MCF 10A (cell line): ENCODE measurements at regions not wholly inside any gene's neighbourhood (a gene's known extent, or its start where the extent isn't known, plus 50 kb on each side); places are given as distances from the start of the nearest gene placed in this dataset.
"Not testable (repeated sequence)": the region's sequence is repeated elsewhere in the genome, so short reads cannot be mapped to it uniquely, and the experiment has no call there.

Experiments
- BruUV-seq: library from RNA; stranded (reverse); fragments of 400-500 nt; replicated peaks from 2 replicates; lab custom pipeline; 2021; lab: Mats Ljungman, UMichigan
- CTCF ChIA-PET: fragments of 300-600 bp; sonication (Branson Sonifier 250); formaldehyde crosslinking; extraction: SDS; loops from one replicate; lab custom pipeline; 2021; ENCODE audit warnings: antibody characterized with exemption, inconsistent platforms; lab: Yijun Ruan, JAX
- POLR2A ChIA-PET: fragments of 300-600, 350-650 bp; sonication (Branson Sonifier 250); formaldehyde crosslinking; extraction: SDS; loops from one replicate; lab custom pipeline; 2020; ENCODE audit warnings: antibody characterized with exemption, inconsistent platforms; lab: Yijun Ruan, JAX
- DNase-seq: peaks from one replicate; pipeline ENCODE4 v3.0.0-alpha.2; 2018; ENCODE audit not compliant: unreplicated experiment
- H3K27ac Mint-ChIP-seq: one replicate; pipeline ENCODE4 v1.8.0; 2022; ENCODE audit warnings: mild to moderate bottlenecking, low read depth, mixed read lengths; ENCODE audit not compliant: unreplicated experiment
- H3K27me3 Mint-ChIP-seq: one replicate; pipeline ENCODE4 v1.8.0; 2022; ENCODE audit warnings: mixed read lengths; ENCODE audit not compliant: insufficient read depth, unreplicated experiment
- H3K36me3 Mint-ChIP-seq: one replicate; pipeline ENCODE4 v1.8.0; 2022; ENCODE audit warnings: mild to moderate bottlenecking, moderate library complexity, mixed read lengths; ENCODE audit not compliant: insufficient read depth, unreplicated experiment
- H3K4me1 Mint-ChIP-seq: one replicate; pipeline ENCODE4 v1.8.0; 2022; ENCODE audit warnings: mixed read lengths; ENCODE audit not compliant: insufficient read depth, unreplicated experiment
- H3K4me3 Mint-ChIP-seq: one replicate; pipeline ENCODE4 v1.8.0; 2022; ENCODE audit warnings: mild to moderate bottlenecking, moderate library complexity, mixed read lengths; ENCODE audit not compliant: unreplicated experiment
- H3K9me3 Mint-ChIP-seq: one replicate; pipeline ENCODE4 v1.8.0; 2022; ENCODE audit warnings: mixed read lengths; ENCODE audit not compliant: unreplicated experiment
- CTCF ChIP-seq: fragments of 200-600 bp; IDR thresholded peaks from one replicate; pipeline ENCODE4 v1.8.0; 2022; ENCODE audit warnings: antibody characterized with exemption, mild to moderate bottlenecking; ENCODE audit not compliant: unreplicated experiment
- intact Hi-C: fragments of 100-400 bp; cut with micrococcal nuclease; formaldehyde crosslinking; loops from 2 replicates; pipeline ENCODE4 v1.14.1; 2022

- no peaks in the 10 kb centered on the region for H3K36me3 Mint-ChIP-seq
- intact Hi-C loops = no loop called here
- POLR2A ChIA-PET = no interaction called here
- H3K4me3 Mint-ChIP-seq = no peak overlapping the region
- BruUV-seq = no TSS peak
- peaks cover 17% of the 10 kb centered on the region for H3K4me1 Mint-ChIP-seq
- CTCF ChIA-PET = no interaction called here
- TF ChIP-seq CTCF = no peak
- H3K27me3 Mint-ChIP-seq = no peaks in the 10 kb centered on the region
- peaks cover 7% of the 10 kb centered on the region for H3K9me3 Mint-ChIP-seq
- no peak overlapping the region for H3K27ac Mint-ChIP-seq
- DNase-seq = peak; percentile 24
Observed at GRCh38 chr1:166695115-166695514, 144.2 kb upstream of the POGK start.

- H3K27me3 Mint-ChIP-seq, H3K4me3 Mint-ChIP-seq, DNase-seq, POLR2A ChIA-PET, intact Hi-C loops, CTCF ChIA-PET, H3K27ac Mint-ChIP-seq, H3K9me3 Mint-ChIP-seq, BruUV-seq, H3K36me3 Mint-ChIP-seq: not testable (repeated sequence)
- peaks cover 17% of the 10 kb centered on the region for H3K4me1 Mint-ChIP-seq
Observed at GRCh38 chr1:166695834-166696233, 143.4 kb upstream of the POGK start.

GRCh38 chr1:166698771-166699170, 140.5 kb upstream of the POGK start:
- ChIA-PET POLR2A (no interaction called here), CTCF (interaction anchor here (1.4 kb wide), 1 partner anchor 31 kb away, joined by 4 read pairs; no protein-coding TSS in a partner anchor)
- no TSS peak for BruUV-seq
- intact Hi-C loops = no loop called here
- H3K27ac Mint-ChIP-seq = no peak overlapping the region
- TF ChIP-seq CTCF = no peak
- no peak for DNase-seq
- peaks cover 5% of the 10 kb centered on the region for H3K9me3 Mint-ChIP-seq
- H3K27me3 Mint-ChIP-seq = no peaks in the 10 kb centered on the region
- no peaks in the 10 kb centered on the region for H3K4me1 Mint-ChIP-seq
- H3K36me3 Mint-ChIP-seq = no peaks in the 10 kb centered on the region
- H3K4me3 Mint-ChIP-seq = no peak overlapping the region

GRCh38 chr1:166699613-166700012, 139.7 kb upstream of the POGK start:
- no peak for DNase-seq
- Mint-ChIP-seq H3K9me3 (no peaks in the 10 kb centered on the region), H3K27ac (no peak overlapping the region), H3K4me3 (no peak overlapping the region), H3K4me1 (no peaks in the 10 kb centered on the region), H3K27me3 (no peaks in the 10 kb centered on the region), H3K36me3 (no peaks in the 10 kb centered on the region)
- intact Hi-C loops = no loop called here
- no peak for TF ChIP-seq CTCF
- no TSS peak for BruUV-seq
- CTCF ChIA-PET = interaction anchor here (0.6 to 1.4 kb wide), 3 partner anchors 31 to 887 kb away, joined by 3 to 4 read pairs (median 3); no protein-coding TSS in a partner anchor
- POLR2A ChIA-PET = no interaction called here

GRCh38 chr1:166700696-166701095, 138.6 kb upstream of the POGK start:
- DNase-seq = no peak
- no TSS peak for BruUV-seq
- H3K36me3 Mint-ChIP-seq = no peaks in the 10 kb centered on the region
- no peak for TF ChIP-seq CTCF
- intact Hi-C loops = no loop called here
- H3K4me3 Mint-ChIP-seq = no peak overlapping the region
- no peaks in the 10 kb centered on the region for H3K9me3 Mint-ChIP-seq
- H3K4me1 Mint-ChIP-seq = no peaks in the 10 kb centered on the region
- H3K27ac Mint-ChIP-seq = no peak overlapping the region
- ChIA-PET CTCF (no interaction called here), POLR2A (no interaction called here)
- H3K27me3 Mint-ChIP-seq = no peaks in the 10 kb centered on the region
